SK-N-SH treated with all-trans-retinoic acid at 6 μM for 48 hours (cell line): ENCODE measurements at regions not wholly inside any gene's neighbourhood (a gene's known extent, or its start where the extent isn't known, plus 50 kb on each side); places are given as distances from the start of the nearest gene placed in this dataset.

Experiments
- ATAC-seq: fragments of 200-7000 bp; cut with Tn5 transposase; 3 replicates; pipeline ENCODE4 v1.9.1; 2020; ENCODE audit warnings: mild to moderate bottlenecking, moderate library complexity
- ARNTL ChIP-seq: fragments of 450-650 bp; formaldehyde crosslinking; IDR thresholded peaks from 2 replicates; pipeline ENCODE4 v1.5.0; 2020; ENCODE audit warnings: low read depth, mild to moderate bottlenecking, moderate library complexity, borderline replicate concordance
- ESRRG ChIP-seq: fragments of 250-450 bp; sonication (Bioruptor Pico); IDR thresholded peaks from 2 replicates; pipeline ENCODE4 v1.6.1; 2021; ENCODE audit warnings: mild to moderate bottlenecking
- ISL1 ChIP-seq: fragments of 250-450 bp; sonication (Bioruptor Pico); IDR thresholded peaks from 2 replicates; pipeline ENCODE4 v2.1.2; 2022; ENCODE audit warnings: mild to moderate bottlenecking, moderate library complexity
- PPARA ChIP-seq: fragments of 250-450 bp; sonication (Bioruptor Pico); IDR thresholded peaks from 2 replicates; pipeline ENCODE4 v1.5.0; 2020; ENCODE audit warnings: mild to moderate bottlenecking, borderline replicate concordance
- RARB ChIP-seq: fragments of 250-450 bp; sonication (Bioruptor Pico); IDR thresholded peaks from 2 replicates; pipeline ENCODE4 v1.8.0; 2021; ENCODE audit warnings: mild to moderate bottlenecking, moderate library complexity
- SNAI2 ChIP-seq: fragments of 250-450 bp; sonication (Bioruptor Pico); IDR thresholded peaks from 2 replicates; pipeline ENCODE4 v1.5.0; 2020; ENCODE audit warnings: mild to moderate bottlenecking, moderate library complexity
- TCF4 ChIP-seq: fragments of 250-450 bp; sonication (Bioruptor Pico); IDR thresholded peaks from 2 replicates; pipeline ENCODE4 v1.8.0; 2021; ENCODE audit warnings: mild to moderate bottlenecking, moderate library complexity, borderline replicate concordance
- TOX ChIP-seq: fragments of 250-450 bp; sonication (Bioruptor Pico); IDR thresholded peaks from 2 replicates; pipeline ENCODE4 v1.8.0; 2021; ENCODE audit warnings: mild to moderate bottlenecking, moderate library complexity, borderline replicate concordance
- TSHZ2 ChIP-seq: fragments of 250-450 bp; sonication (Bioruptor Pico); IDR thresholded peaks from 2 replicates; pipeline ENCODE4 v1.5.0; 2020; ENCODE audit warnings: mild to moderate bottlenecking, moderate library complexity
- ZFP30 ChIP-seq: fragments of 450-650 bp; formaldehyde crosslinking; IDR thresholded peaks from 2 replicates; pipeline ENCODE4 v1.5.0; 2022; ENCODE audit warnings: mild to moderate bottlenecking, moderate library complexity
- ZNF565 ChIP-seq: fragments of 450-650 bp; formaldehyde crosslinking; conservative IDR thresholded peaks from 2 replicates; pipeline ENCODE4 v1.5.0; 2020; ENCODE audit warnings: low read depth, mild to moderate bottlenecking, moderate library complexity
- ZNF70 ChIP-seq: fragments of 450-650 bp; formaldehyde crosslinking; IDR thresholded peaks from 2 replicates; pipeline ENCODE4 v1.5.0; 2020; ENCODE audit warnings: mild to moderate bottlenecking, moderate library complexity
- ZNF8 ChIP-seq: fragments of 450-650 bp; formaldehyde crosslinking; IDR thresholded peaks from 2 replicates; pipeline ENCODE4 v1.5.0; 2020; ENCODE audit warnings: mild to moderate bottlenecking, moderate library complexity
- TF ChIP-seq, protein P1 (sequence below): fragments of 250-450 bp; sonication (Bioruptor Pico); IDR thresholded peaks from 2 replicates; pipeline ENCODE4 v1.8.0; 2021; ENCODE audit warnings: low read depth, mild to moderate bottlenecking, moderate library complexity, borderline replicate concordance
- TF ChIP-seq, protein P2 (sequence below): fragments of 250-450 bp; sonication (Bioruptor Pico); IDR thresholded peaks from 2 replicates; pipeline ENCODE4 v1.5.1; 2020; ENCODE audit warnings: low read depth, mild to moderate bottlenecking, moderate library complexity

DNA sequence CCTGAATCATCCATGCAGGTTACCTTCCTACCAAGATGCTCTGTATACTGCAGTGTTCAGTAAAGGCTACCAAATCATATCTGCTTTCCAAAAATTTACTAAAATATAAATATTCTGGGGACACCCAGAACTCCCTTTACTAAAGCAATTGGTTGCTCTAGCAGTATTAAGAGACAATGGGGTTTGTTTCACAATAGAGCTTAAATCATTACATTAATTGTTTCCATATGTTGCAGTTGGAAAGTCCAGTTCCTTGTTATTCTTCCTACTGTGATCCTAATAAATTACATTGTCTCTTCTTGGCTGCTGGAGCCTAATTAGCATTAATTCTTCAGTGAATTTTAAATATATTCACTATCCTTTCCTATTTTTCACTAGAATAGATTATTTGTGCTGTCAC is 316.0 kb upstream of the MTNR1B start:
- peak; percentile 51; the same call in 2 of the 3 replicates for ATAC-seq
- TF ChIP-seq TCF4 (CRISPR knock-in tag) (peak; percentile 86), ISL1 (CRISPR knock-in tag) (no peak), TSHZ2 (no peak), ZFP30 (no peak)
- TF ChIP-seq, all 23 proteins: peak for 1

- TF ChIP-seq, protein P1, sequence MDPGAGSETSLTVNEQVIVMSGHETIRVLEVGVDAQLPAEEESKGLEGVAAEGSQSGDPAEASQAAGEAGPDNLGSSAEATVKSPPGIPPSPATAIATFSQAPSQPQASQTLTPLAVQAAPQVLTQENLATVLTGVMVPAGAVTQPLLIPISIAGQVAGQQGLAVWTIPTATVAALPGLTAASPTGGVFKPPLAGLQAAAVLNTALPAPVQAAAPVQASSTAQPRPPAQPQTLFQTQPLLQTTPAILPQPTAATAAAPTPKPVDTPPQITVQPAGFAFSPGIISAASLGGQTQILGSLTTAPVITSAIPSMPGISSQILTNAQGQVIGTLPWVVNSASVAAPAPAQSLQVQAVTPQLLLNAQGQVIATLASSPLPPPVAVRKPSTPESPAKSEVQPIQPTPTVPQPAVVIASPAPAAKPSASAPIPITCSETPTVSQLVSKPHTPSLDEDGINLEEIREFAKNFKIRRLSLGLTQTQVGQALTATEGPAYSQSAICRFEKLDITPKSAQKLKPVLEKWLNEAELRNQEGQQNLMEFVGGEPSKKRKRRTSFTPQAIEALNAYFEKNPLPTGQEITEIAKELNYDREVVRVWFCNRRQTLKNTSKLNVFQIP, result no peak
- TF ChIP-seq TCF4 (CRISPR knock-in tag) (no peak), ARNTL (CRISPR knock-in tag) (no peak), ZNF8 (CRISPR knock-in tag) (no peak), ZNF70 (CRISPR knock-in tag) (no peak), TSHZ2 (no peak), ZFP30 (no peak), ESRRG (CRISPR knock-in tag) (no peak)
- TF ChIP-seq, protein P2, sequence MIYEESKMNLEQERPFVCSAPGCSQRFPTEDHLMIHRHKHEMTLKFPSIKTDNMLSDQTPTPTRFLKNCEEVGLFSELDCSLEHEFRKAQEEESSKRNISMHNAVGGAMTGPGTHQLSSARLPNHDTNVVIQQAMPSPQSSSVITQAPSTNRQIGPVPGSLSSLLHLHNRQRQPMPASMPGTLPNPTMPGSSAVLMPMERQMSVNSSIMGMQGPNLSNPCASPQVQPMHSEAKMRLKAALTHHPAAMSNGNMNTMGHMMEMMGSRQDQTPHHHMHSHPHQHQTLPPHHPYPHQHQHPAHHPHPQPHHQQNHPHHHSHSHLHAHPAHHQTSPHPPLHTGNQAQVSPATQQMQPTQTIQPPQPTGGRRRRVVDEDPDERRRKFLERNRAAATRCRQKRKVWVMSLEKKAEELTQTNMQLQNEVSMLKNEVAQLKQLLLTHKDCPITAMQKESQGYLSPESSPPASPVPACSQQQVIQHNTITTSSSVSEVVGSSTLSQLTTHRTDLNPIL, result no peak
- ATAC-seq, result no peak
Observed at GRCh38 chr11:92656783-92657182, 312.7 kb upstream of the MTNR1B start.

GRCh38 chr11:92657226-92657625 is 312.2 kb upstream of the MTNR1B start:
- TF ChIP-seq ESRRG (CRISPR knock-in tag) (no peak), RARB (CRISPR knock-in tag) (no peak), TSHZ2 (no peak), SNAI2 (CRISPR knock-in tag) (no peak), ZNF8 (CRISPR knock-in tag) (no peak), ZNF70 (CRISPR knock-in tag) (no peak)
- ATAC-seq, result no peak

DNA sequence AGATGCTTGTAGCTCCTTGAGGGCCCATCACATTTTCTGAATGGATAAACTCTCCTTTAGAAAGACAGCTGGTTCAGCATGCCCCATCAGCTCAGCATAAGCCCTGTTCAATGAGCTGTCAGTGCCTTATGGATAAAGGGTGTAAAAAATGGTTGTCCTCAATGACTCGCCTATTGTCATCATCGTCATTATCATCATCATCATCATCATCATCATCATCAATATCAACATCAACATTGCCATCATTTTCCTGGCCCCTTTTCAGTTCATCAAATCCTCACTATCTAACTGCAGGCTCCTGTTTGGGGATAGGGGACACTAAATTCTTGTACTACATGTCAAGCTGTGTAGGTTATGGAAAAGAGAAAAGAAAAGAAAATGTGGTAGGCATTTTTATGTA is 310.7 kb upstream of the MTNR1B start:
- TF ChIP-seq TOX (CRISPR knock-in tag), result no peak
- no peak for TF ChIP-seq PPARA (CRISPR knock-in tag)
- no peak for TF ChIP-seq ZNF565 (CRISPR knock-in tag)
- no peak for TF ChIP-seq ZNF8 (CRISPR knock-in tag)
- TF ChIP-seq RARB (CRISPR knock-in tag), result no peak
- no peak for ATAC-seq
